ENCODE measurements at regions not wholly inside any gene's neighbourhood (a gene's known extent, or its start where the extent isn't known, plus 50 kb on each side); places are given as distances from the start of the nearest gene placed in this dataset.
"Not testable (repeated sequence)": the region's sequence is repeated elsewhere in the genome, so short reads cannot be mapped to it uniquely, and the experiment has no call there.

DNA sequence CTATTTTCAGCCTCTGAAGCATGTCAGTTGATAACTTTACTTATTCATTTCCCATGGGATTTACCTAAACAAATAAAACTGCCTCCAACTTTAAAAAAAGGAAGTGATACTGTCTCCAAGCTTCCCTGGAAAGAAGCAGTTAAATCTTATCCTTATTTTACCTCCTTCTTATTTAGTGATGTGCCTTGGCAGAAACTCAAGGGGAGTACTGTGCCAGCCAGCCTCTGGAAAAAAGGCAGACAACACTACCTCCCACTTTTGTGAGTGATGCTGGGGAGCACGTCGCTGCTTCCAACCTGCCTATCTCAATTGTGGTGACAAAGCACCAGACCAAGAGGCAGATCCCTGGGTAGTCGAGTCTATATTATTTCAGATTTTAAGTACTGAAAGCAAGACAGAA lies 765.6 kb downstream of the DIAPH3 start:
- H3K9me2 ChIP-seq (ENCODE audit: insufficient read depth) = no peaks in the 10 kb centered on the region
- no peak for DNase-seq
- H3K36me3 ChIP-seq (ENCODE audit: low read depth) = no peaks in the 10 kb centered on the region
- ChIA-PET CTCF (no interaction called here), POLR2A (ENCODE audit: unreplicated experiment) (no interaction called here)
- no peaks in the 10 kb centered on the region for H3F3A ChIP-seq (ENCODE audit: insufficient read depth, low read depth)
- H3K9me3 ChIP-seq (ENCODE audit: insufficient read depth, low read depth) = no peaks in the 10 kb centered on the region
- H3K27ac ChIP-seq = no peak overlapping the region
- no peak overlapping the region for H3K4me3 ChIP-seq
- BruUV-seq (replicated peaks) = no TSS peak
- H3K4me2 ChIP-seq = no peak overlapping the region
- no peaks in the 10 kb centered on the region for H4K20me1 ChIP-seq (ENCODE audit: insufficient read depth)
- no peaks in the 10 kb centered on the region for H3K79me2 ChIP-seq (ENCODE audit: low read depth)
- intact Hi-C loops (cut with micrococcal nuclease; ENCODE audit: unreplicated experiment) = loop anchor here (10.0 kb wide), 1 partner anchor 277 kb away; no protein-coding TSS in a partner anchor
- H3K4me1 ChIP-seq (replicated peaks; ENCODE audit: insufficient read depth) = no peaks in the 10 kb centered on the region
- TF ChIP-seq EZH2 (IDR thresholded peaks at IDR 0.05; ENCODE audit: low read depth) = no peak
- no peak overlapping the region for H2AFZ ChIP-seq
- H3K27me3 ChIP-seq (ENCODE audit: insufficient read depth, low read depth) = no peaks in the 10 kb centered on the region

DNA sequence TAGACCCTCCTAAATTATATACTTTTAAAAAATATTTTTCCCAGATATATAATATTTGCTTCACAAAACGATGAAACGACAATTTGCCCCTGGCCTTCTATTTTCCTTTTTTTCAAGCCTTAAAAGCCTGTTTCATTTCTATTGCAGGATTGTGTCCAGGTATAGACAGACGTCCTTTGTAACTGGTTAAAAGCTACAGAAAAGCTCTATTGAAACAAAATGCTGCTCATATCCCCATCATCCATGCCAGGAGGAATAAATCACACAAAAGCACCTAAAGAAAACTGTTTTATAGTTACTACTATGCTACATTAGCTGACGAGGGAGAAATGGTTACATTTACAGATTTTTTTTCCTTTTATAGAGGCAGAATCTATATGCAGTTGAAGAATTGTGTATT lies 765.1 kb downstream of the DIAPH3 start:
- CTCF ChIA-PET = no interaction called here
- BruUV-seq (replicated peaks) = no TSS peak
- intact Hi-C loops (cut with micrococcal nuclease; ENCODE audit: unreplicated experiment) = loop anchor here (10.0 kb wide), 1 partner anchor 276 kb away; no protein-coding TSS in a partner anchor

GRCh38 chr13:59399513-59399912 lies 764.2 kb downstream of the DIAPH3 start:
- Histone ChIP-seq H3K9me3 (ENCODE audit: insufficient read depth, low read depth) (no peaks in the 10 kb centered on the region), H3K27me3 (ENCODE audit: insufficient read depth, low read depth) (no peaks in the 10 kb centered on the region), H3K9me2 (ENCODE audit: insufficient read depth) (no peaks in the 10 kb centered on the region), H3F3A (ENCODE audit: insufficient read depth, low read depth) (no peaks in the 10 kb centered on the region), H3K79me2 (ENCODE audit: low read depth) (no peaks in the 10 kb centered on the region), H2AFZ (no peak overlapping the region), H3K27ac (no peak overlapping the region), H3K4me1 (replicated peaks; ENCODE audit: insufficient read depth) (no peaks in the 10 kb centered on the region), H3K36me3 (ENCODE audit: low read depth) (no peaks in the 10 kb centered on the region), H3K4me2 (no peak overlapping the region), H3K4me3 (no peak overlapping the region), H4K20me1 (ENCODE audit: insufficient read depth) (no peaks in the 10 kb centered on the region)
- ChIA-PET CTCF (no interaction called here), POLR2A (ENCODE audit: unreplicated experiment) (no interaction called here)
- no peak for DNase-seq
- TF ChIP-seq CTCF (conservative IDR thresholded peaks at IDR 0.05) = no peak
- TF ChIP-seq EZH2 (IDR thresholded peaks at IDR 0.05; ENCODE audit: low read depth) = no peak
- intact Hi-C loops (cut with micrococcal nuclease; ENCODE audit: unreplicated experiment) = loop anchor here (10.0 kb wide), 1 partner anchor 275 kb away; no protein-coding TSS in a partner anchor
- BruUV-seq (replicated peaks) = no TSS peak

More for the DNA sequence above, 765.1 kb downstream of the DIAPH3 start:
- no peak for DNase-seq
- Histone ChIP-seq H3K9me2 (ENCODE audit: insufficient read depth) (no peaks in the 10 kb centered on the region), H3K4me3 (no peak overlapping the region), H3K4me1 (replicated peaks; ENCODE audit: insufficient read depth) (no peaks in the 10 kb centered on the region), H3K4me2 (no peak overlapping the region), H3K79me2 (ENCODE audit: low read depth) (no peaks in the 10 kb centered on the region), H3K9me3 (ENCODE audit: insufficient read depth, low read depth) (no peaks in the 10 kb centered on the region), H3K36me3 (ENCODE audit: low read depth) (no peaks in the 10 kb centered on the region), H2AFZ (no peak overlapping the region), H4K20me1 (ENCODE audit: insufficient read depth) (no peaks in the 10 kb centered on the region), H3F3A (ENCODE audit: insufficient read depth, low read depth) (no peaks in the 10 kb centered on the region), H3K27me3 (ENCODE audit: insufficient read depth, low read depth) (no peaks in the 10 kb centered on the region), H3K27ac (no peak overlapping the region)
- TF ChIP-seq EZH2 (IDR thresholded peaks at IDR 0.05; ENCODE audit: low read depth) = no peak
- no peak for TF ChIP-seq CTCF (conservative IDR thresholded peaks at IDR 0.05)
- POLR2A ChIA-PET (ENCODE audit: unreplicated experiment) = no interaction called here

DNA sequence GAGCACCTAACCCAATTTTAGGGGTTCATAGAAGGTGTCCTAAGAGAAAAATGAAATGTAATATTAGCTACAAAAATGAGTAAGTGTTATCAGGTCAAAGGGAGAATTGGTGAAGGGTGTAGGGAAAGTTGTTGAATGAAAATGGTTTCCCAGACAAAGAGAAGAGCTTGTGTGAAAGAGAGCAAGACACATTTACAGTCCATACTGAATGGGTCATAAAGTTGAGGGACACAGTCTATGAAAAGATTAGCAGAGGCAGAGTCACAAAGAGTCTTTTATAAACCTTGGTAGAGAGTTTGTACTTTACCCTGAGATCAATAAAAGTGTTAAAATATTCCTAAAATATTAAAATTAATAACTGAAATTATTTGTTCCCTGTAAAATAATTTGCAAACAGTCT lies 759.4 kb downstream of the DIAPH3 start:
- Histone ChIP-seq H3K4me1 (replicated peaks; ENCODE audit: insufficient read depth) (no peaks in the 10 kb centered on the region), H3K27me3 (ENCODE audit: insufficient read depth, low read depth) (no peaks in the 10 kb centered on the region), H2AFZ (no peak overlapping the region), H3K27ac (no peak overlapping the region), H3K9me3 (ENCODE audit: insufficient read depth, low read depth) (no peaks in the 10 kb centered on the region), H4K20me1 (ENCODE audit: insufficient read depth) (no peaks in the 10 kb centered on the region), H3K4me2 (no peak overlapping the region), H3K36me3 (ENCODE audit: low read depth) (no peaks in the 10 kb centered on the region), H3F3A (ENCODE audit: insufficient read depth, low read depth) (no peaks in the 10 kb centered on the region), H3K4me3 (no peak overlapping the region), H3K9me2 (ENCODE audit: insufficient read depth) (no peaks in the 10 kb centered on the region), H3K79me2 (ENCODE audit: low read depth) (no peaks in the 10 kb centered on the region)
- ChIA-PET POLR2A (ENCODE audit: unreplicated experiment) (no interaction called here), CTCF (no interaction called here)
- intact Hi-C loops (cut with micrococcal nuclease; ENCODE audit: unreplicated experiment) = no loop called here
- TF ChIP-seq EZH2 (IDR thresholded peaks at IDR 0.05; ENCODE audit: low read depth) (no peak), CTCF (conservative IDR thresholded peaks at IDR 0.05) (no peak)
- BruUV-seq (replicated peaks) = no TSS peak
- no peak for DNase-seq

GRCh38 chr13:59407251-59407650 lies 756.5 kb downstream of the DIAPH3 start:
- H3K27me3 ChIP-seq (ENCODE audit: insufficient read depth, low read depth); H4K20me1 ChIP-seq (ENCODE audit: insufficient read depth); DNase-seq; POLR2A ChIA-PET (ENCODE audit: unreplicated experiment); H3K27ac ChIP-seq; H3K9me2 ChIP-seq (ENCODE audit: insufficient read depth); H3K36me3 ChIP-seq (ENCODE audit: low read depth); H2AFZ ChIP-seq; H3K79me2 ChIP-seq (ENCODE audit: low read depth); BruUV-seq (replicated peaks); H3K4me1 ChIP-seq (replicated peaks; ENCODE audit: insufficient read depth); H3K9me3 ChIP-seq (ENCODE audit: insufficient read depth, low read depth); H3F3A ChIP-seq (ENCODE audit: insufficient read depth, low read depth); H3K4me3 ChIP-seq; CTCF ChIA-PET; H3K4me2 ChIP-seq; intact Hi-C loops (cut with micrococcal nuclease; ENCODE audit: unreplicated experiment): not testable (repeated sequence)
